SK-N-SH treated with all-trans-retinoic acid at 6 μM for 48 hours (cell line): ENCODE measurements at regions not wholly inside any gene's neighbourhood (a gene's known extent, or its start where the extent isn't known, plus 50 kb on each side); places are given as distances from the start of the nearest gene placed in this dataset.

Experiments
- ATAC-seq: fragments of 200-7000 bp; cut with Tn5 transposase; 3 replicates; pipeline ENCODE4 v1.9.1; 2020; ENCODE audit warnings: mild to moderate bottlenecking, moderate library complexity
- ARNTL ChIP-seq: fragments of 450-650 bp; formaldehyde crosslinking; IDR thresholded peaks from 2 replicates; pipeline ENCODE4 v1.5.0; 2020; ENCODE audit warnings: low read depth, mild to moderate bottlenecking, moderate library complexity, borderline replicate concordance
- BACH2 ChIP-seq: fragments of 250-450 bp; sonication (Bioruptor Pico); IDR thresholded peaks from 2 replicates; pipeline ENCODE4 v1.9.0; 2021; ENCODE audit warnings: mild to moderate bottlenecking, borderline replicate concordance
- CREB5 ChIP-seq: fragments of 250-450 bp; sonication (Bioruptor Pico); IDR thresholded peaks from 2 replicates; pipeline ENCODE4 v1.5.1; 2020; ENCODE audit warnings: low read depth, mild to moderate bottlenecking, moderate library complexity
- CSDC2 ChIP-seq: fragments of 250-450 bp; sonication (Bioruptor Pico); IDR thresholded peaks from 2 replicates; pipeline ENCODE4 v1.5.0; 2020; ENCODE audit warnings: mild to moderate bottlenecking, moderate library complexity
- ESRRG ChIP-seq: fragments of 250-450 bp; sonication (Bioruptor Pico); IDR thresholded peaks from 2 replicates; pipeline ENCODE4 v1.6.1; 2021; ENCODE audit warnings: mild to moderate bottlenecking
- GLIS3 ChIP-seq: fragments of 250-450 bp; sonication (Bioruptor Pico); IDR thresholded peaks from 2 replicates; pipeline ENCODE4 v1.5.0; 2020; ENCODE audit warnings: mild to moderate bottlenecking, moderate library complexity
- ISL1 ChIP-seq: fragments of 250-450 bp; sonication (Bioruptor Pico); IDR thresholded peaks from 2 replicates; pipeline ENCODE4 v2.1.2; 2022; ENCODE audit warnings: mild to moderate bottlenecking, moderate library complexity
- OSR1 ChIP-seq: fragments of 250-450 bp; sonication (Bioruptor Pico); IDR thresholded peaks from 2 replicates; pipeline ENCODE4 v1.8.0; 2022; ENCODE audit warnings: moderate library complexity, mild to moderate bottlenecking, inconsistent platforms
- PATZ1 ChIP-seq: fragments of 250-450 bp; sonication (Bioruptor Pico); IDR thresholded peaks from 2 replicates; pipeline ENCODE4 v1.8.0; 2020; ENCODE audit warnings: mild to moderate bottlenecking, moderate library complexity, borderline replicate concordance
- PPARA ChIP-seq: fragments of 250-450 bp; sonication (Bioruptor Pico); IDR thresholded peaks from 2 replicates; pipeline ENCODE4 v1.5.0; 2020; ENCODE audit warnings: mild to moderate bottlenecking, borderline replicate concordance
- RARB ChIP-seq: fragments of 250-450 bp; sonication (Bioruptor Pico); IDR thresholded peaks from 2 replicates; pipeline ENCODE4 v1.8.0; 2021; ENCODE audit warnings: mild to moderate bottlenecking, moderate library complexity
- SNAI2 ChIP-seq: fragments of 250-450 bp; sonication (Bioruptor Pico); IDR thresholded peaks from 2 replicates; pipeline ENCODE4 v1.5.0; 2020; ENCODE audit warnings: mild to moderate bottlenecking, moderate library complexity
- TCF4 ChIP-seq: fragments of 250-450 bp; sonication (Bioruptor Pico); IDR thresholded peaks from 2 replicates; pipeline ENCODE4 v1.8.0; 2021; ENCODE audit warnings: mild to moderate bottlenecking, moderate library complexity, borderline replicate concordance
- TOX ChIP-seq: fragments of 250-450 bp; sonication (Bioruptor Pico); IDR thresholded peaks from 2 replicates; pipeline ENCODE4 v1.8.0; 2021; ENCODE audit warnings: mild to moderate bottlenecking, moderate library complexity, borderline replicate concordance
- ZC3H10 ChIP-seq: fragments of 250-450 bp; sonication (Bioruptor Pico); IDR thresholded peaks from 2 replicates; pipeline ENCODE4 v1.5.1; 2021; ENCODE audit warnings: mild to moderate bottlenecking, moderate library complexity
- ZFP3 ChIP-seq: fragments of 250-450 bp; sonication (Bioruptor Pico); IDR thresholded peaks from 2 replicates; pipeline ENCODE4 v1.5.0; 2020; ENCODE audit warnings: mild to moderate bottlenecking, moderate library complexity
- ZNF565 ChIP-seq: fragments of 450-650 bp; formaldehyde crosslinking; conservative IDR thresholded peaks from 2 replicates; pipeline ENCODE4 v1.5.0; 2020; ENCODE audit warnings: low read depth, mild to moderate bottlenecking, moderate library complexity
- ZNF70 ChIP-seq: fragments of 450-650 bp; formaldehyde crosslinking; IDR thresholded peaks from 2 replicates; pipeline ENCODE4 v1.5.0; 2020; ENCODE audit warnings: mild to moderate bottlenecking, moderate library complexity
- ZNF8 ChIP-seq: fragments of 450-650 bp; formaldehyde crosslinking; IDR thresholded peaks from 2 replicates; pipeline ENCODE4 v1.5.0; 2020; ENCODE audit warnings: mild to moderate bottlenecking, moderate library complexity
- TF ChIP-seq, protein P1 (sequence below): fragments of 250-450 bp; sonication (Bioruptor Pico); IDR thresholded peaks from 2 replicates; pipeline ENCODE4 v1.8.0; 2021; ENCODE audit warnings: low read depth, mild to moderate bottlenecking, moderate library complexity, borderline replicate concordance
- TF ChIP-seq, protein P2 (sequence below): fragments of 250-450 bp; sonication (Bioruptor Pico); IDR thresholded peaks from 2 replicates; pipeline ENCODE4 v1.5.1; 2021; ENCODE audit warnings: mild to moderate bottlenecking, moderate library complexity
- TF ChIP-seq, protein P3 (sequence below): fragments of 250-450 bp; sonication (Bioruptor Pico); IDR thresholded peaks from 2 replicates; pipeline ENCODE4 v1.5.0; 2020; ENCODE audit warnings: mild to moderate bottlenecking, moderate library complexity

DNA sequence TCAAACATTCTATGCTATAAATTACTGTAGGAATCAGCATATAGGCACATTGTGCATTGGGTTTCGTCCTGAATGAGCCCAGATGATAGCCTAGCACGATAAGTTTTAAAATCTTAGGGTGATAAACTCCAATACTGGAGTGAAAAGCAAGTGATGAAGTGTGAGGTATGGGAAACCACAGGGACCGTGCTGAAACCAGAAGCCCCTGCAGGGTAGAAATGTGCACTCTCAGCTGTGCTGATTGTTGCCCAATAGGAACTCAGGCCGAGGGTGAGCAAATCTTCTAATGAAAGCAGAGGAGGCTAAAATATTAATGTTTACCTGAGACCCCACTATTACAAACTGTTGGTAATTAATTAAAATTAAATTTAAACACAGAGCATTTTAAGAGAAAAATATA, 1486.6 kb downstream of the AACS start:
- ATAC-seq, result no peak
- no peak for TF ChIP-seq ISL1 (CRISPR knock-in tag)
- no peak for TF ChIP-seq BACH2 (CRISPR knock-in tag)
- TF ChIP-seq PPARA (CRISPR knock-in tag), result no peak
- TF ChIP-seq CREB5 (CRISPR knock-in tag), result no peak
- no peak for TF ChIP-seq TOX (CRISPR knock-in tag)
- no peak for TF ChIP-seq ZNF70 (CRISPR knock-in tag)
- TF ChIP-seq ZC3H10 (CRISPR knock-in tag), result no peak
- TF ChIP-seq, all 23 proteins: peak for 0

- no peak for TF ChIP-seq GLIS3 (CRISPR knock-in tag)
- TF ChIP-seq, all 23 proteins: peak for 0
- no peak for ATAC-seq
Observed at GRCh38 chr12:126554625-126555024, 1489.4 kb downstream of the AACS start.

DNA sequence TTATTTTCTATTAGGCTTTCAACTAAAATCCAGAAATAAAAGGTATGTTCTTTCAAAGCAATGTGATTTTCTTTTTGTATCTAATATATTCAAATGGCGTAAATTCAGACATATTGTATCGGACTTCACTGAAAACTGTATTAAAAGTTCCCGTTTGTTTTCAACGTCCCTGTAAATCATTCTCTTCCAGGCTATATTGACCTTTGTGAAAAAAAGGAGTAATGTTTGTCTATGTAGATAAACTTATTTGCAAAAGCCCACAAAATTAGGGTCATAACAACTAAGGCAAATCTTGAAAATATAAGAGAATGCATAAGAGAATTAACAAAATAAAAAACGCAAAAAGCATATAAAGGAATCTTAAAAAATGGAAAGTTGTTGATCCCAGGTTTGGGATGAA, 1492.4 kb downstream of the AACS start:
- no peak for TF ChIP-seq GLIS3 (CRISPR knock-in tag)
- no peak for TF ChIP-seq SNAI2 (CRISPR knock-in tag)
- TF ChIP-seq ZNF565 (CRISPR knock-in tag), result no peak
- no peak for TF ChIP-seq ZC3H10 (CRISPR knock-in tag)
- no peak for ATAC-seq

DNA sequence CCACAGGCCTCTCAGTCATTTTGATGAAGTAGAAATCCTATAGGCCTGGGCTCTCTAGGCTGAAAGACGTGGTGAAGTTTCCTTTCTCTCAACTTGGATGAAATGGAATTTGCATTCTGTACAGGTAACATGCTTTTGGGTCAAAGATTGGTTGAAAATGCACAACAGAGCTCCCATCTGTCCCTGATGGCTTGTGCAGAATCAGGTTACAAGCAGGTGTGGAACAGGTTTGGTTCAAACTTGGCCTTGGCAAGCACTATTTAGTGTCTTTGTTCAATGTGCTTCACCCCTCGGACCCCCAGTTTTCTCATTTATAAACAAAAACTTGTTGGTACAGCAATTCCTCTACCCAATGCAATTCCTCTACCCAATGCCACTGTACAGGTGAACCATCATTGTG, 1493.0 kb downstream of the AACS start:
- TF ChIP-seq, protein P1, sequence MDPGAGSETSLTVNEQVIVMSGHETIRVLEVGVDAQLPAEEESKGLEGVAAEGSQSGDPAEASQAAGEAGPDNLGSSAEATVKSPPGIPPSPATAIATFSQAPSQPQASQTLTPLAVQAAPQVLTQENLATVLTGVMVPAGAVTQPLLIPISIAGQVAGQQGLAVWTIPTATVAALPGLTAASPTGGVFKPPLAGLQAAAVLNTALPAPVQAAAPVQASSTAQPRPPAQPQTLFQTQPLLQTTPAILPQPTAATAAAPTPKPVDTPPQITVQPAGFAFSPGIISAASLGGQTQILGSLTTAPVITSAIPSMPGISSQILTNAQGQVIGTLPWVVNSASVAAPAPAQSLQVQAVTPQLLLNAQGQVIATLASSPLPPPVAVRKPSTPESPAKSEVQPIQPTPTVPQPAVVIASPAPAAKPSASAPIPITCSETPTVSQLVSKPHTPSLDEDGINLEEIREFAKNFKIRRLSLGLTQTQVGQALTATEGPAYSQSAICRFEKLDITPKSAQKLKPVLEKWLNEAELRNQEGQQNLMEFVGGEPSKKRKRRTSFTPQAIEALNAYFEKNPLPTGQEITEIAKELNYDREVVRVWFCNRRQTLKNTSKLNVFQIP (CRISPR knock-in tag), result no peak
- TF ChIP-seq CSDC2 (CRISPR knock-in tag) (no peak), ZNF565 (CRISPR knock-in tag) (no peak), ZNF70 (CRISPR knock-in tag) (no peak), OSR1 (no peak), ESRRG (CRISPR knock-in tag) (no peak), ZFP3 (no peak), TCF4 (CRISPR knock-in tag) (no peak), ZNF8 (no peak), ARNTL (CRISPR knock-in tag) (no peak), TOX (CRISPR knock-in tag) (no peak), PATZ1 (no peak), RARB (CRISPR knock-in tag) (no peak), SNAI2 (CRISPR knock-in tag) (no peak), ISL1 (CRISPR knock-in tag) (no peak), PPARA (CRISPR knock-in tag) (no peak), ZC3H10 (CRISPR knock-in tag) (no peak), GLIS3 (CRISPR knock-in tag) (no peak)
- TF ChIP-seq, protein P2, sequence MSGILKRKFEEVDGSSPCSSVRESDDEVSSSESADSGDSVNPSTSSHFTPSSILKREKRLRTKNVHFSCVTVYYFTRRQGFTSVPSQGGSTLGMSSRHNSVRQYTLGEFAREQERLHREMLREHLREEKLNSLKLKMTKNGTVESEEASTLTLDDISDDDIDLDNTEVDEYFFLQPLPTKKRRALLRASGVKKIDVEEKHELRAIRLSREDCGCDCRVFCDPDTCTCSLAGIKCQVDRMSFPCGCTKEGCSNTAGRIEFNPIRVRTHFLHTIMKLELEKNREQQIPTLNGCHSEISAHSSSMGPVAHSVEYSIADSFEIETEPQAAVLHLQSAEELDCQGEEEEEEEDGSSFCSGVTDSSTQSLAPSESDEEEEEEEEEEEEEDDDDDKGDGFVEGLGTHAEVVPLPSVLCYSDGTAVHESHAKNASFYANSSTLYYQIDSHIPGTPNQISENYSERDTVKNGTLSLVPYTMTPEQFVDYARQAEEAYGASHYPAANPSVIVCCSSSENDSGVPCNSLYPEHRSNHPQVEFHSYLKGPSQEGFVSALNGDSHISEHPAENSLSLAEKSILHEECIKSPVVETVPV (CRISPR knock-in tag), result no peak
- ATAC-seq, result no peak

DNA sequence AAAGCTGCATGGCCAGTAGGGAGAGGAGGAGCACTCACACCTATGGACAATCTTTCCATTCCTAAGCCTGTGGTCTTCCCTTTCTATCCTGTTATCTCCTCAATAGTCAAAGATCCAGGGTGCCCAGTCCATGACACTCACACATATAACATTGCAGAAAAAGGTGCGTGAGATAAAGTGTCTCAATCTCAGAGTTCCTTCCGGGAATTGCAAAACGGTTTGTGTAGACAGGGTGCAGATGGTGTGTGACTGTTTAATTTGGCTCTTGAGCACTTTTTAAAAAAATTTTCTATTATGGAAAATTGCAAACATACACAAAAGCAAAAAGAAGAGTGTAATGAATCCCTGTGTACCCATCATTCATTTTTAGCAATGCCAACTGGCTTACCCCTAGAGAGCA, 1493.6 kb downstream of the AACS start:
- no peak for ATAC-seq
- TF ChIP-seq SNAI2 (CRISPR knock-in tag) (no peak), ESRRG (CRISPR knock-in tag) (no peak), CREB5 (CRISPR knock-in tag) (no peak)
- TF ChIP-seq, protein P3, sequence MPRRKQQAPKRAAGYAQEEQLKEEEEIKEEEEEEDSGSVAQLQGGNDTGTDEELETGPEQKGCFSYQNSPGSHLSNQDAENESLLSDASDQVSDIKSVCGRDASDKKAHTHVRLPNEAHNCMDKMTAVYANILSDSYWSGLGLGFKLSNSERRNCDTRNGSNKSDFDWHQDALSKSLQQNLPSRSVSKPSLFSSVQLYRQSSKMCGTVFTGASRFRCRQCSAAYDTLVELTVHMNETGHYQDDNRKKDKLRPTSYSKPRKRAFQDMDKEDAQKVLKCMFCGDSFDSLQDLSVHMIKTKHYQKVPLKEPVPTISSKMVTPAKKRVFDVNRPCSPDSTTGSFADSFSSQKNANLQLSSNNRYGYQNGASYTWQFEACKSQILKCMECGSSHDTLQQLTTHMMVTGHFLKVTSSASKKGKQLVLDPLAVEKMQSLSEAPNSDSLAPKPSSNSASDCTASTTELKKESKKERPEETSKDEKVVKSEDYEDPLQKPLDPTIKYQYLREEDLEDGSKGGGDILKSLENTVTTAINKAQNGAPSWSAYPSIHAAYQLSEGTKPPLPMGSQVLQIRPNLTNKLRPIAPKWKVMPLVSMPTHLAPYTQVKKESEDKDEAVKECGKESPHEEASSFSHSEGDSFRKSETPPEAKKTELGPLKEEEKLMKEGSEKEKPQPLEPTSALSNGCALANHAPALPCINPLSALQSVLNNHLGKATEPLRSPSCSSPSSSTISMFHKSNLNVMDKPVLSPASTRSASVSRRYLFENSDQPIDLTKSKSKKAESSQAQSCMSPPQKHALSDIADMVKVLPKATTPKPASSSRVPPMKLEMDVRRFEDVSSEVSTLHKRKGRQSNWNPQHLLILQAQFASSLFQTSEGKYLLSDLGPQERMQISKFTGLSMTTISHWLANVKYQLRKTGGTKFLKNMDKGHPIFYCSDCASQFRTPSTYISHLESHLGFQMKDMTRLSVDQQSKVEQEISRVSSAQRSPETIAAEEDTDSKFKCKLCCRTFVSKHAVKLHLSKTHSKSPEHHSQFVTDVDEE (CRISPR knock-in tag), result no peak
- TF ChIP-seq, protein P1 (CRISPR knock-in tag), result no peak
